Adrenal gland (tissue), 9 donors: ENCODE measurements at regions not wholly inside any gene's neighbourhood (a gene's known extent, or its start where the extent isn't known, plus 50 kb on each side); places are given as distances from the start of the nearest gene placed in this dataset.

ENCODE experiments used
- DNase-seq, 7 donors: peaks; one replicate each; pipeline ENCODE4 v3.0.0-alpha.2; 2019 to 2020
- H3K27ac ChIP-seq, 5 donors: fragments of 200-600 bp; sonication (generic) in 4 of 5; 1 replicate in 3 of 5; 2 replicates in 2 of 5; pipeline versions ENCODE4 v1.5.1 to v1.8.0; 2016 to 2020; ENCODE audit warnings: mild to moderate bottlenecking in 1 of 5
- H3K27me3 ChIP-seq: fragments of 200-600 bp; 2 replicates; pipeline ENCODE4 v1.8.0; 2021
- H3K36me3 ChIP-seq, 2 donors: fragments of 200-600 bp; replicated peaks in 1 of 2; 1 replicate in 1 of 2; 2 replicates in 1 of 2; pipeline versions ENCODE4 v1.5.1 to v1.8.0; 2018 to 2022
- H3K4me1 ChIP-seq, 2 donors: fragments of 200-600 bp; replicated peaks in 1 of 2; 1 replicate in 1 of 2; 2 replicates in 1 of 2; pipeline versions ENCODE4 v1.5.1 to v1.8.0; 2018 to 2021
- H3K4me3 ChIP-seq, 4 donors: fragments of 200-600 bp; sonication (generic) in 3 of 4; one replicate each; pipeline ENCODE4 v1.5.1; 2016 to 2018
- H3K9me3 ChIP-seq, 3 donors: fragments of 200-600 bp; sonication (generic) in 1 of 3; replicated peaks in 1 of 3; 1 replicate in 2 of 3; 2 replicates in 1 of 3; pipeline versions ENCODE4 v1.5.1 to v1.8.0; 2016 to 2021
- POLR2A ChIP-seq, 2 donors: fragments of 450-650 bp; IDR thresholded peaks; one replicate each; pipeline ENCODE4 v1.6.1; 2017; ENCODE audit warnings: antibody characterized with exemption in 2 of 2, mild to moderate bottlenecking in 2 of 2, moderate library complexity in 1 of 2
- WGBS, 4 donors: extraction: QIAGEN DNeasy Blood & Tissue Kit in 2 of 4; methylation state at CpG; one replicate each; pipeline versions ENCODE4 v1.1.5 to v1.1.7; 2013 to 2017; 5-methylcytosine and 5-hydroxymethylcytosine counted together
- intact Hi-C, 2 donors: fragments of 100-400 bp; cut with DNase I; formaldehyde crosslinking; loops; one replicate each; pipeline versions ENCODE4 v1.14.1 to v1.15.0; 2022 to 2023
- TF ChIP-seq, protein P1 (sequence below), 6 experiments: fragments of 450-650 bp in 4 of 6; fragments of 200-600 bp in 2 of 6; sonication (generic) in 1 of 6; IDR thresholded peaks; 1 replicate in 5 of 6; 2 replicates in 1 of 6; pipeline versions ENCODE4 v1.5.1 to v1.8.0; 2016 to 2021; ENCODE audit warnings: antibody characterized with exemption in 6 of 6, mild to moderate bottlenecking in 2 of 6, moderate library complexity in 1 of 6
- donor health status: healthy with polysubstance abuse.
- donor health status: Bipolar disorder and iron deficiency.
- donor health status: DM: yes; HTN: yes; CAD: no.
- donor health status: DM: no; HTN: no; CAD: no.
- donor health status: DM: no; HTN: no; CAD: no.

DNA sequence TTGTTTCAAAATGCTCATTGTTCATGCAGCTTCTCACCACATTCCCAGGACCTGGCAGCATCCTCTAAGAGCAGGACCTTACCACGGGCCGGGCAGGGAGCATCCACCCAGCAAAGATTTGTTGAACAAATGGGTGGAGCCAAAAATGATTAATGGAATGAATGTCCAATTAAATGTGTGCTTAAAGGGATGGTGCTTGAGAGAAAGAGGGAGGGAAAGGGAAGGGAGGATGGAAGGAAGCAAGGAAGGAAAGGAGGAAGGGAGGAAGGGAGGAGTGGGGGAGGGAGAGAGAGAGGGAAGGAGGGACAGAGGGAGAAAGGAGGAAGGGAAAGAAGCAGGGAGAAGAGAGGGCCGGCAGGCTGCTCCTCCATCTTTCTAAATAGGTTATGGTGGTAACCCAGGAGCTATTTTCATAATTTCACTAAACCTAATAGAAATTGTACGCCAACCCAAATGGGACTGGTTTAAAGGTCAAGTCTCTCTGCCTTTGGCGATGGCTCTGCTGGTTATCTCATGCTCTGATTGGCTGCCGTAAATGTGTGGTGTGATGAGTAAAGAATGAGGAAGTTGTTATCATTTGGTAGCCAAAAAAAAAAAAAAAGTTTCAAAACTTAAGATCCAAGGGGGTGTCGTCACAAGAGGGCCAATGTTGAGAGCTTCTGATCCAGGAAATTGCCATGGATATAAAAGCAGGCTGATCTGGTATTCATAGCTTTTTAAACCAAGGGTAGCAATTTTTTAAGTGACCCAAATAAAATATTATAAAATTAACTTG, 126.7 kb upstream of the FOXF1 start:
- no peak overlapping the region for H3K4me3 ChIP-seq
- no peaks in the 10 kb centered on the region for H3K4me1 ChIP-seq
- 30 to 46% (median 37%) methylated on average over 7 of the region's 7 CpGs for WGBS, 4 donors
- no peaks in the 10 kb centered on the region for H3K36me3 ChIP-seq
- intact Hi-C loops, result no loop called here
- no peak overlapping the region for H3K27ac ChIP-seq
- no peak for TF ChIP-seq POLR2A (IDR thresholded peaks at IDR 0.05)
- TF ChIP-seq, protein P1, sequence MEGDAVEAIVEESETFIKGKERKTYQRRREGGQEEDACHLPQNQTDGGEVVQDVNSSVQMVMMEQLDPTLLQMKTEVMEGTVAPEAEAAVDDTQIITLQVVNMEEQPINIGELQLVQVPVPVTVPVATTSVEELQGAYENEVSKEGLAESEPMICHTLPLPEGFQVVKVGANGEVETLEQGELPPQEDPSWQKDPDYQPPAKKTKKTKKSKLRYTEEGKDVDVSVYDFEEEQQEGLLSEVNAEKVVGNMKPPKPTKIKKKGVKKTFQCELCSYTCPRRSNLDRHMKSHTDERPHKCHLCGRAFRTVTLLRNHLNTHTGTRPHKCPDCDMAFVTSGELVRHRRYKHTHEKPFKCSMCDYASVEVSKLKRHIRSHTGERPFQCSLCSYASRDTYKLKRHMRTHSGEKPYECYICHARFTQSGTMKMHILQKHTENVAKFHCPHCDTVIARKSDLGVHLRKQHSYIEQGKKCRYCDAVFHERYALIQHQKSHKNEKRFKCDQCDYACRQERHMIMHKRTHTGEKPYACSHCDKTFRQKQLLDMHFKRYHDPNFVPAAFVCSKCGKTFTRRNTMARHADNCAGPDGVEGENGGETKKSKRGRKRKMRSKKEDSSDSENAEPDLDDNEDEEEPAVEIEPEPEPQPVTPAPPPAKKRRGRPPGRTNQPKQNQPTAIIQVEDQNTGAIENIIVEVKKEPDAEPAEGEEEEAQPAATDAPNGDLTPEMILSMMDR (IDR thresholded peaks at IDR 0.05), result no peak
- H3K9me3 ChIP-seq, result no peaks in the 10 kb centered on the region
- H3K27me3 ChIP-seq, result peaks cover 4% of the 10 kb centered on the region
- peak in 1 of 7 donors; percentile 24 for DNase-seq

DNA sequence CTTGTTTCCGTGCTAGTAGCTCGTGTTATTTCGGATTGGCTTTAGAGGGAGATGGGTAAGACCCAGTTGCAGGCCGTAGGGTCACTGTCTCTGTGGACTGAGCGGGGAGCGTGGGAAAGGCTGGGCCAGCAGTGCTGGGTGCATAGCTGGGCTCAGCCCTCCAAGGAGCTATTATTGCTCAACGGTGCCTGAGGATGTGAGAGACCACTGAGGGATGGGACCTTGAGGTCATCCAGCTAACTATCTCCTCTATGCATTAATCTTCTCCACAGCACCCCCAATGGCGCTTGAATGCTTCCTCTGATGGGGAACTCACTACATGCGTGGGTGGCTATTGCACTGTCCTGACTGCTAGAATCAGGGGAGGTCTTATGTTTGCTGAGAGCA, 126.1 kb upstream of the FOXF1 start:
- no peak for TF ChIP-seq POLR2A (IDR thresholded peaks at IDR 0.05)
- TF ChIP-seq, protein P1 (IDR thresholded peaks at IDR 0.05), result no peak
- Histone ChIP-seq H3K27ac (peak overlapping the region in 1 of 5 donors; percentile 40), H3K36me3 (no peaks in the 10 kb centered on the region), H3K4me3 (no peak overlapping the region), H3K4me1 (no peaks in the 10 kb centered on the region), H3K27me3 (peaks cover 4% of the 10 kb centered on the region), H3K9me3 (no peaks in the 10 kb centered on the region)
- WGBS, 4 donors, result 63 to 77% (median 70%) methylated on average over 9 of the region's 9 CpGs
- intact Hi-C loops, result no loop called here
- no peak for DNase-seq

DNA sequence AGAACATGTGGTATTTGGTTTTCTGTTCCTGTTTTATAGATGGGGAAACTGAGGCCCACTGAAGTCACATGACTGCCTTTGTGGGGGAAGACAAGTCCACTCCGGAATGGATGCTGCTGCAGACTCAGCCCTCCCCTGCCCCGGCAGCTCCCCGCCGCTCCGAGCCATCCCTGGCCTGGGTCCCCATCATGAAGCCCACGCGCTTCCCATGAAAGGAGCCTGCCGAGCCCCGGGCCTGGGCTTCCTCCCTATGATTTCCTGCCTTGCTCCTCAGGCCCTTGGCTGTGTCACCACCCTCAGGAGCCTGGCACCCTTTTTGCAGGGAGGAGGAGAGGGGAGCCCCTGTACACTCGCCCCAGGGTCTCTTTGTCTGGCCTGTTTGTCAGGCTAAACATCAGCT, 125.3 kb upstream of the FOXF1 start:
- DNase-seq, result no peak
- WGBS, 4 donors, result 74 to 90% (median 85%) methylated on average over 8 to 10 of the region's 10 CpGs

More for the DNA sequence above, 125.3 kb upstream of the FOXF1 start:
- no peak for TF ChIP-seq POLR2A (IDR thresholded peaks at IDR 0.05)
- TF ChIP-seq, protein P1 (IDR thresholded peaks at IDR 0.05), result no peak
- Histone ChIP-seq H3K4me1 (no peaks in the 10 kb centered on the region), H3K27ac (no peak overlapping the region), H3K27me3 (peaks cover 4% of the 10 kb centered on the region), H3K36me3 (no peaks in the 10 kb centered on the region), H3K4me3 (no peak overlapping the region), H3K9me3 (no peaks in the 10 kb centered on the region)
- intact Hi-C loops, result no loop called here
